ENCODE measurements at regions not wholly inside any gene's neighbourhood (a gene's known extent, or its start where the extent isn't known, plus 50 kb on each side); places are given as distances from the start of the nearest gene placed in this dataset.

DNA sequence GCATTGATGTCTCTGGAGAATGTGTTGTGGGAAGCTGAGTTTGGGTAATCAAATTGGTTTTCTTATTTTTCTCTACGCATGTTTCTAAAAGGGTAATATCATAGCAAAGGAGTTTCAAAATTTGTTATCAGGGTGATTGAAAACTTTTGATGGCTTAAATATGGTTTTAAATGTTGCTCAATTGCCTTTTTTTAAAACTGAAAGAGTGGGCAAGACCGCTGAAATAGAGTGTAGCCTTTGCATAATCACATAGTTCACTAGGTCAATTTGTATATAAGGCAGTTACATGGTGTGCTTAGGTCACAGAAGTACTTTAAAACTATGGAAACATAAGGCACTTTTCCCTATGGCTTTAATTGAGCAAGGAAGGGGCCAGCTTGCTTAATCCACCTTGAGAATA is 167.4 kb downstream of the SNAPC1 start:
- DNase-seq (ENCODE audit: low spot score) = no peak
- Histone ChIP-seq H3K9ac (ENCODE audit: low read depth in 1 of 2, low read length in 2 of 2) (no peak overlapping the region), H3K4me3 (ENCODE audit: low read depth in 1 of 3, low read length in 3 of 3) (no peak overlapping the region), H3K4me1 (ENCODE audit: control insufficient read depth in 4 of 4, insufficient read depth in 4 of 4, low read length in 3 of 4) (peaks cover 0 to 7% (median 0%) of the 10 kb centered on the region in 4 donors), H3K9me3 (ENCODE audit: control insufficient read depth in 4 of 4, low read length in 3 of 4) (no peaks in the 10 kb centered on the region), H3K27ac (ENCODE audit: low read depth in 1 of 2, low read length in 2 of 2) (no peak overlapping the region), H3K36me3 (ENCODE audit: control insufficient read depth in 4 of 4, insufficient read depth in 3 of 4, low read depth in 1 of 4, low read length in 3 of 4) (no peaks in the 10 kb centered on the region), H3K27me3 (ENCODE audit: control insufficient read depth in 4 of 4, insufficient read depth in 4 of 4, low read length in 3 of 4) (no peaks in the 10 kb centered on the region)
- WGBS = 52% methylated on average over 2 of the region's 2 CpGs
- no peak for TF ChIP-seq YY1 (IDR thresholded peaks at IDR 0.05)
- no peak for TF ChIP-seq GABPA (IDR thresholded peaks at IDR 0.05 in 1 of 2, conservative IDR thresholded peaks at IDR 0.05 in 1 of 2)
- TF ChIP-seq, protein P1, sequence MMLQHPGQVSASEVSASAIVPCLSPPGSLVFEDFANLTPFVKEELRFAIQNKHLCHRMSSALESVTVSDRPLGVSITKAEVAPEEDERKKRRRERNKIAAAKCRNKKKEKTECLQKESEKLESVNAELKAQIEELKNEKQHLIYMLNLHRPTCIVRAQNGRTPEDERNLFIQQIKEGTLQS (IDR thresholded peaks at IDR 0.05) = no peak
- TF ChIP-seq, protein P2, sequence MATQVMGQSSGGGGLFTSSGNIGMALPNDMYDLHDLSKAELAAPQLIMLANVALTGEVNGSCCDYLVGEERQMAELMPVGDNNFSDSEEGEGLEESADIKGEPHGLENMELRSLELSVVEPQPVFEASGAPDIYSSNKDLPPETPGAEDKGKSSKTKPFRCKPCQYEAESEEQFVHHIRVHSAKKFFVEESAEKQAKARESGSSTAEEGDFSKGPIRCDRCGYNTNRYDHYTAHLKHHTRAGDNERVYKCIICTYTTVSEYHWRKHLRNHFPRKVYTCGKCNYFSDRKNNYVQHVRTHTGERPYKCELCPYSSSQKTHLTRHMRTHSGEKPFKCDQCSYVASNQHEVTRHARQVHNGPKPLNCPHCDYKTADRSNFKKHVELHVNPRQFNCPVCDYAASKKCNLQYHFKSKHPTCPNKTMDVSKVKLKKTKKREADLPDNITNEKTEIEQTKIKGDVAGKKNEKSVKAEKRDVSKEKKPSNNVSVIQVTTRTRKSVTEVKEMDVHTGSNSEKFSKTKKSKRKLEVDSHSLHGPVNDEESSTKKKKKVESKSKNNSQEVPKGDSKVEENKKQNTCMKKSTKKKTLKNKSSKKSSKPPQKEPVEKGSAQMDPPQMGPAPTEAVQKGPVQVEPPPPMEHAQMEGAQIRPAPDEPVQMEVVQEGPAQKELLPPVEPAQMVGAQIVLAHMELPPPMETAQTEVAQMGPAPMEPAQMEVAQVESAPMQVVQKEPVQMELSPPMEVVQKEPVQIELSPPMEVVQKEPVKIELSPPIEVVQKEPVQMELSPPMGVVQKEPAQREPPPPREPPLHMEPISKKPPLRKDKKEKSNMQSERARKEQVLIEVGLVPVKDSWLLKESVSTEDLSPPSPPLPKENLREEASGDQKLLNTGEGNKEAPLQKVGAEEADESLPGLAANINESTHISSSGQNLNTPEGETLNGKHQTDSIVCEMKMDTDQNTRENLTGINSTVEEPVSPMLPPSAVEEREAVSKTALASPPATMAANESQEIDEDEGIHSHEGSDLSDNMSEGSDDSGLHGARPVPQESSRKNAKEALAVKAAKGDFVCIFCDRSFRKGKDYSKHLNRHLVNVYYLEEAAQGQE (IDR thresholded peaks at IDR 0.05) = no peak
- TF ChIP-seq, protein P3, sequence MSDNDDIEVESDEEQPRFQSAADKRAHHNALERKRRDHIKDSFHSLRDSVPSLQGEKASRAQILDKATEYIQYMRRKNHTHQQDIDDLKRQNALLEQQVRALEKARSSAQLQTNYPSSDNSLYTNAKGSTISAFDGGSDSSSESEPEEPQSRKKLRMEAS (IDR thresholded peaks at IDR 0.05) = no peak
- TF ChIP-seq RAD21 (IDR thresholded peaks at IDR 0.05) = no peak
- TF ChIP-seq, protein P4, sequence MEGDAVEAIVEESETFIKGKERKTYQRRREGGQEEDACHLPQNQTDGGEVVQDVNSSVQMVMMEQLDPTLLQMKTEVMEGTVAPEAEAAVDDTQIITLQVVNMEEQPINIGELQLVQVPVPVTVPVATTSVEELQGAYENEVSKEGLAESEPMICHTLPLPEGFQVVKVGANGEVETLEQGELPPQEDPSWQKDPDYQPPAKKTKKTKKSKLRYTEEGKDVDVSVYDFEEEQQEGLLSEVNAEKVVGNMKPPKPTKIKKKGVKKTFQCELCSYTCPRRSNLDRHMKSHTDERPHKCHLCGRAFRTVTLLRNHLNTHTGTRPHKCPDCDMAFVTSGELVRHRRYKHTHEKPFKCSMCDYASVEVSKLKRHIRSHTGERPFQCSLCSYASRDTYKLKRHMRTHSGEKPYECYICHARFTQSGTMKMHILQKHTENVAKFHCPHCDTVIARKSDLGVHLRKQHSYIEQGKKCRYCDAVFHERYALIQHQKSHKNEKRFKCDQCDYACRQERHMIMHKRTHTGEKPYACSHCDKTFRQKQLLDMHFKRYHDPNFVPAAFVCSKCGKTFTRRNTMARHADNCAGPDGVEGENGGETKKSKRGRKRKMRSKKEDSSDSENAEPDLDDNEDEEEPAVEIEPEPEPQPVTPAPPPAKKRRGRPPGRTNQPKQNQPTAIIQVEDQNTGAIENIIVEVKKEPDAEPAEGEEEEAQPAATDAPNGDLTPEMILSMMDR (IDR thresholded peaks at IDR 0.05; ENCODE audit: low read depth, low read length, missing input control) = no peak
- TF ChIP-seq JUND (IDR thresholded peaks at IDR 0.05) = no peak
- no peak for TF ChIP-seq NR2F2 (IDR thresholded peaks at IDR 0.05)
- no peak for TF ChIP-seq FOXA1 (IDR thresholded peaks at IDR 0.05)
- no peak for TF ChIP-seq FOXA2 (IDR thresholded peaks at IDR 0.05)
- no peak for TF ChIP-seq RXRA (IDR thresholded peaks at IDR 0.05)
- no peak for TF ChIP-seq SP1 (IDR thresholded peaks at IDR 0.05)
- no peak for TF ChIP-seq HNF4G (IDR thresholded peaks at IDR 0.05)
- no peak for TF ChIP-seq TAF1 (conservative IDR thresholded peaks at IDR 0.05)
- no peak for TF ChIP-seq EGR1 (IDR thresholded peaks at IDR 0.05; ENCODE audit: low read depth in 2 of 2)
- TF ChIP-seq, protein P5, sequence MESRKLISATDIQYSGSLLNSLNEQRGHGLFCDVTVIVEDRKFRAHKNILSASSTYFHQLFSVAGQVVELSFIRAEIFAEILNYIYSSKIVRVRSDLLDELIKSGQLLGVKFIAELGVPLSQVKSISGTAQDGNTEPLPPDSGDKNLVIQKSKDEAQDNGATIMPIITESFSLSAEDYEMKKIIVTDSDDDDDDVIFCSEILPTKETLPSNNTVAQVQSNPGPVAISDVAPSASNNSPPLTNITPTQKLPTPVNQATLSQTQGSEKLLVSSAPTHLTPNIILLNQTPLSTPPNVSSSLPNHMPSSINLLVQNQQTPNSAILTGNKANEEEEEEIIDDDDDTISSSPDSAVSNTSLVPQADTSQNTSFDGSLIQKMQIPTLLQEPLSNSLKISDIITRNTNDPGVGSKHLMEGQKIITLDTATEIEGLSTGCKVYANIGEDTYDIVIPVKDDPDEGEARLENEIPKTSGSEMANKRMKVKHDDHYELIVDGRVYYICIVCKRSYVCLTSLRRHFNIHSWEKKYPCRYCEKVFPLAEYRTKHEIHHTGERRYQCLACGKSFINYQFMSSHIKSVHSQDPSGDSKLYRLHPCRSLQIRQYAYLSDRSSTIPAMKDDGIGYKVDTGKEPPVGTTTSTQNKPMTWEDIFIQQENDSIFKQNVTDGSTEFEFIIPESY (IDR thresholded peaks at IDR 0.05) = no peak
- TF ChIP-seq HNF4A (conservative IDR thresholded peaks at IDR 0.05) = no peak
